ENCODE measurements at regions not wholly inside any gene's neighbourhood (a gene's known extent, or its start where the extent isn't known, plus 50 kb on each side); places are given as distances from the start of the nearest gene placed in this dataset.

DNA sequence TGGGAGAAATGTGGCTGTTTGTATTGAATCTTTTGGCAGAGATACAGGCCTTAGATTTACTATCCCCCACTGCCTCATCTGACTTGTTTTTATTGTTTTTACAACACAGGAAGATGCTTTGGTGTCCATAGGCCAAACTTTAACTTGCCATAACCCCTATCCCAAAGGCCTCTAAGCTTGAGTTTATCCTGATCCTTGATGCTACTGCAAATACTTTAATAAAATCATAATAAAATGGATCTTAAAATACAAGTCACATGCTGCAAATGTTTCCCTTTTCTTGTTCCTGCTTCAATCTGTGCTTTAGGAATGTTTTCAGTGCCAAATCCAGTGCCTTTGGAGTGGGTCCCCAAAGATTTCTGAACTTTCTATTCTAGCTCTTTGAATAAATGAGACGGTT is 770.6 kb downstream of the DACH1 start:
- Histone ChIP-seq H3K4me2 (ENCODE audit: control insufficient read depth, extremely low read depth, insufficient read depth, low read depth, low read length) (no peak overlapping the region), H3K4me3 (ENCODE audit: control insufficient read depth in 2 of 3, extremely low read depth in 1 of 3, insufficient read depth in 2 of 3, low read depth in 1 of 3, low read length in 3 of 3) (no peak overlapping the region), H4K20me1 (ENCODE audit: control insufficient read depth, extremely low read depth, insufficient read depth, low read length) (no peaks in the 10 kb centered on the region), H3K79me2 (ENCODE audit: control insufficient read depth, insufficient read depth, low read length) (no peaks in the 10 kb centered on the region), H3K36me3 (ENCODE audit: control insufficient read depth in 2 of 2, extremely low read depth in 1 of 2, insufficient read depth in 2 of 2, low read length in 2 of 2) (no peaks in the 10 kb centered on the region), H3K4me1 (ENCODE audit: control insufficient read depth, extremely low read depth, insufficient read depth, low read length) (no peaks in the 10 kb centered on the region), H3K27ac (ENCODE audit: control insufficient read depth, insufficient read depth, low read length) (no peak overlapping the region), H2AFZ (ENCODE audit: control insufficient read depth, low read length) (no peak overlapping the region), H3K9me3 (ENCODE audit: control insufficient read depth, low read depth, low read length) (no peaks in the 10 kb centered on the region), H3K9me1 (ENCODE audit: control insufficient read depth, extremely low read depth, insufficient read depth, low read length) (no peaks in the 10 kb centered on the region), H3K9ac (ENCODE audit: control insufficient read depth, extremely low read depth, insufficient read depth, low read length) (no peak overlapping the region), H3K27me3 (ENCODE audit: control insufficient read depth, extremely low read depth, insufficient read depth, low read length) (no peaks in the 10 kb centered on the region)
- DNase-seq (ENCODE audit: low read depth, low spot score): no peak
- TF ChIP-seq EZH2 (IDR thresholded peaks at IDR 0.05; ENCODE audit: low read length) (no peak), CTCF (optimal IDR thresholded peaks at IDR 0.05 in 1 of 3, IDR thresholded peaks at IDR 0.05 in 1 of 3, conservative IDR thresholded peaks at IDR 0.05 in 1 of 3; ENCODE audit: extremely low read depth in 1 of 3, insufficient read depth in 2 of 3, low read length in 3 of 3) (no peak)
- dilution Hi-C loops (cut with MboI; ENCODE audit: extremely low pct_ligation_motif_present, low sequenced_read_pairs): no loop called here
- no peak for FAIRE-seq

GRCh38 chr13:71090990-71091389 is 776.0 kb downstream of the DACH1 start:
- Histone ChIP-seq H2AFZ (ENCODE audit: control insufficient read depth, low read length) (no peak overlapping the region), H3K27ac (ENCODE audit: control insufficient read depth, insufficient read depth, low read length) (no peak overlapping the region), H4K20me1 (ENCODE audit: control insufficient read depth, extremely low read depth, insufficient read depth, low read length) (no peaks in the 10 kb centered on the region), H3K9me3 (ENCODE audit: control insufficient read depth, low read depth, low read length) (no peaks in the 10 kb centered on the region), H3K9me1 (ENCODE audit: control insufficient read depth, extremely low read depth, insufficient read depth, low read length) (no peaks in the 10 kb centered on the region), H3K9ac (ENCODE audit: control insufficient read depth, extremely low read depth, insufficient read depth, low read length) (no peak overlapping the region), H3K4me2 (ENCODE audit: control insufficient read depth, extremely low read depth, insufficient read depth, low read depth, low read length) (no peak overlapping the region), H3K36me3 (ENCODE audit: control insufficient read depth in 2 of 2, extremely low read depth in 1 of 2, insufficient read depth in 2 of 2, low read length in 2 of 2) (no peaks in the 10 kb centered on the region), H3K4me1 (ENCODE audit: control insufficient read depth, extremely low read depth, insufficient read depth, low read length) (no peaks in the 10 kb centered on the region), H3K79me2 (ENCODE audit: control insufficient read depth, insufficient read depth, low read length) (no peaks in the 10 kb centered on the region), H3K27me3 (ENCODE audit: control insufficient read depth, extremely low read depth, insufficient read depth, low read length) (no peaks in the 10 kb centered on the region), H3K4me3 (ENCODE audit: control insufficient read depth in 2 of 3, extremely low read depth in 1 of 3, insufficient read depth in 2 of 3, low read depth in 1 of 3, low read length in 3 of 3) (no peak overlapping the region)
- DNase-seq (ENCODE audit: low read depth, low spot score) (no peak), FAIRE-seq (no peak)
- dilution Hi-C loops (cut with MboI; ENCODE audit: extremely low pct_ligation_motif_present, low sequenced_read_pairs): no loop called here
- no peak for TF ChIP-seq EZH2 (IDR thresholded peaks at IDR 0.05; ENCODE audit: low read length)
- no peak for TF ChIP-seq CTCF (optimal IDR thresholded peaks at IDR 0.05 in 1 of 3, IDR thresholded peaks at IDR 0.05 in 1 of 3, conservative IDR thresholded peaks at IDR 0.05 in 1 of 3; ENCODE audit: extremely low read depth in 1 of 3, insufficient read depth in 2 of 3, low read length in 3 of 3)
